ENCODE measurements at regions not wholly inside any gene's neighbourhood (a gene's known extent, or its start where the extent isn't known, plus 50 kb on each side); places are given as distances from the start of the nearest gene placed in this dataset.
"Not testable (repeated sequence)": the region's sequence is repeated elsewhere in the genome, so short reads cannot be mapped to it uniquely, and the experiment has no call there.

- DNase-seq: no peak
Measured at GRCh38 chr12:3420693-3421092, 70.3 kb upstream of the PRMT8 start.

GRCh38 chr12:3421191-3421978, 69.6 kb upstream of the PRMT8 start:
- DNase-seq: no peak

- DNase-seq: not testable (repeated sequence)
Measured at GRCh38 chr12:3424796-3425195, 66.2 kb upstream of the PRMT8 start.

- DNase-seq: no peak
Measured at GRCh38 chr12:3427956-3428355, 63.0 kb upstream of the PRMT8 start.

- no peak for DNase-seq
Measured at GRCh38 chr12:3428631-3429030, 62.4 kb upstream of the PRMT8 start.

- DNase-seq: not testable (repeated sequence)
Measured at GRCh38 chr12:3429523-3429922, 61.5 kb upstream of the PRMT8 start.

GRCh38 chr12:3431686-3432085, 59.3 kb upstream of the PRMT8 start:
- no peak for DNase-seq

GRCh38 chr12:3432176-3432742, 58.7 kb upstream of the PRMT8 start:
- no peak for DNase-seq

GRCh38 chr12:3432868-3433267, 58.1 kb upstream of the PRMT8 start:
- DNase-seq: no peak

- DNase-seq: no peak
Measured at GRCh38 chr12:3436461-3437065, 54.4 kb upstream of the PRMT8 start.

- DNase-seq: no peak
Measured at GRCh38 chr12:3437986-3438385, 53.0 kb upstream of the PRMT8 start.

GRCh38 chr12:3438401-3438800, 52.6 kb upstream of the PRMT8 start:
- DNase-seq: no peak
